GM23338 (cell line): ENCODE measurements at regions not wholly inside any gene's neighbourhood (a gene's known extent, or its start where the extent isn't known, plus 50 kb on each side); places are given as distances from the start of the nearest gene placed in this dataset.

ENCODE experiments used
- CTCF ChIP-seq, 2 experiments: fragments of 200-600 bp in 1 of 2; sonication (generic) in 1 of 2; conservative IDR thresholded peaks; 2 replicates each; pipeline versions ENCODE4 v1.5.1 to v1.6.1; 2016 to 2017; ENCODE audit warnings: antibody characterized with exemption in 2 of 2, low read depth in 2 of 2, mild to moderate bottlenecking in 2 of 2, moderate library complexity in 1 of 2
- ETS1 ChIP-seq: IDR thresholded peaks from 2 replicates; pipeline ENCODE4 v1.6.1; 2016; ENCODE audit warnings: antibody characterized with exemption
- EZH2phosphoT487 ChIP-seq: fragments of 200-600 bp; sonication (generic); IDR thresholded peaks from one replicate; pipeline ENCODE4 v1.8.1; 2018; ENCODE audit warnings: antibody characterized with exemption; ENCODE audit not compliant: unreplicated experiment
- JUNB ChIP-seq: IDR thresholded peaks from one replicate; pipeline ENCODE4 v1.6.1; 2016; ENCODE audit warnings: antibody characterized with exemption; ENCODE audit not compliant: unreplicated experiment
- NANOG ChIP-seq: IDR thresholded peaks from 2 replicates; pipeline ENCODE4 v1.6.1; 2016; ENCODE audit warnings: antibody characterized with exemption, borderline replicate concordance
- POLR2AphosphoS5 ChIP-seq: IDR thresholded peaks from 2 replicates; pipeline ENCODE4 v1.6.1; 2016; ENCODE audit warnings: antibody characterized with exemption, low read depth
- STAT1 ChIP-seq: IDR thresholded peaks from one replicate; pipeline ENCODE4 v1.6.1; 2016; ENCODE audit warnings: antibody characterized with exemption; ENCODE audit not compliant: unreplicated experiment
- ZNF331 ChIP-seq: fragments of 250-450 bp; sonication (Bioruptor Pico); IDR thresholded peaks from 2 replicates; pipeline ENCODE4 v1.5.0; 2020; ENCODE audit warnings: low read depth, mild to moderate bottlenecking, moderate library complexity
- ZNF462 ChIP-seq: fragments of 250-450 bp; sonication (Bioruptor Pico); IDR thresholded peaks from 2 replicates; pipeline ENCODE4 v1.5.0; 2020; ENCODE audit warnings: mild to moderate bottlenecking, moderate library complexity

- no peak for TF ChIP-seq ZNF462
- no peak for TF ChIP-seq STAT1
- TF ChIP-seq CTCF (conservative IDR thresholded peaks at IDR 0.05; ENCODE audit: low read depth in 2 of 2): no peak
- TF ChIP-seq ZNF331 (CRISPR knock-in tag): no peak
- no peak for TF ChIP-seq EZH2phosphoT487
- TF ChIP-seq JUNB: no peak
- no peak for TF ChIP-seq POLR2AphosphoS5
- TF ChIP-seq NANOG: no peak
- TF ChIP-seq ETS1: no peak
Measured at GRCh38 chr3:4006288-4006687, 207.1 kb downstream of the LRRN1 start (continued).
